ENCODE measurements at regions not wholly inside any gene's neighbourhood (a gene's known extent, or its start where the extent isn't known, plus 50 kb on each side); places are given as distances from the start of the nearest gene placed in this dataset.

DNA sequence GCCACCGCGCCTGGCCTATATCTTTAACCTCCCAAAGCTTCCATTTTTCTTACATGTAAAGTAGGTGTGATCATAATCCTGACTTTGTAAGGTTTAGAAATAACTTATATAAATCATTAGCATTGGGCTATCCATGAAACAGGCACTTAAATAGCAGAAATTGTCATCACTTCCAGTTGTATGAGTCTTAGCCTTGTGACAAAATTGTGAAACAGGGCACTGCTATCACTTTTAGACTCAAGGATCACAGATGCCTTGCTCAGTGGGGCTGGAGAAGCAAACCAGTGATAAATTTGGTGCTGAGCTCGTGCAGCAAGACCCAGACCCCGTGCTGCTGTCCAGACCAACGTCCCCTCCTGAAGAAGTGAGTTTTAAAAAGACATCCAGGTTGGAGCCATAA, 209.7 kb downstream of the KATNAL1 start:
- H3K4me2 ChIP-seq (ENCODE audit: insufficient read depth, low read length) = no peak overlapping the region
- H3K36me3 ChIP-seq (ENCODE audit: control insufficient read depth, insufficient read depth, low read length) = no peaks in the 10 kb centered on the region
- CTCF ChIA-PET (ENCODE audit: low intra/inter-chr PET ratio) = no interaction called here
- no peaks in the 10 kb centered on the region for H3K4me1 ChIP-seq (replicated peaks in 1 of 2; ENCODE audit: control insufficient read depth in 2 of 2, insufficient read depth in 2 of 2, low read length in 2 of 2)
- intact Hi-C loops (cut with micrococcal nuclease) = no loop called here
- H3K9me1 ChIP-seq (ENCODE audit: control insufficient read depth, insufficient read depth, low read length) = no peaks in the 10 kb centered on the region
- DNase-seq (ENCODE audit: extremely low read depth in 1 of 4, low spot score in 3 of 4) = no peak
- H3K27ac ChIP-seq (ENCODE audit: extremely low read depth, low read depth, low read length) = no peak overlapping the region
- H3K4me3 ChIP-seq = no peak overlapping the region
- peaks cover 4 to 19% of the 10 kb centered on the region in 2 experiments; a peak in 3 of 5 replicates for H3K27me3 ChIP-seq (ENCODE audit: control insufficient read depth in 2 of 2, insufficient read depth in 2 of 2, low read length in 2 of 2)
- no peak overlapping the region for H3K9ac ChIP-seq (ENCODE audit: insufficient read depth in 1 of 2, low read depth in 2 of 2, low read length in 2 of 2)
- no peaks in the 10 kb centered on the region for H3K9me3 ChIP-seq (replicated peaks; ENCODE audit: control insufficient read depth, insufficient read depth, low read depth, low read length)
- no peaks in the 10 kb centered on the region for H4K20me1 ChIP-seq (replicated peaks; ENCODE audit: control insufficient read depth, insufficient read depth, low read length)
- ATAC-seq = no peak
- no TSS peak for BruUV-seq (replicated peaks)
- in situ Hi-C loops (cut with MboI) = no loop called here
- no peaks in the 10 kb centered on the region for H3K79me2 ChIP-seq (ENCODE audit: control insufficient read depth, insufficient read depth, low read length)
- 2% methylated on average over 5 of the region's 5 CpGs for WGBS (ENCODE audit: insufficient coverage, low coverage, missing lambda C conversion rate)
- no peak for FAIRE-seq
- no peak overlapping the region for H2AFZ ChIP-seq (ENCODE audit: low read depth, low read length)
- POLR2A ChIA-PET = interaction anchor here (1.5 kb wide), 1 partner anchor 20 kb away, joined by 3 read pairs; no protein-coding TSS in a partner anchor
- no peak for TF ChIP-seq ZNF316 (IDR thresholded peaks at IDR 0.05)
- TF ChIP-seq OTX1 (CRISPR knock-in tag; IDR thresholded peaks at IDR 0.05) = no peak
- TF ChIP-seq ZNF445 (CRISPR knock-in tag; IDR thresholded peaks at IDR 0.05; ENCODE audit: low read depth) = no peak
- TF ChIP-seq ZNF274 (IDR thresholded peaks at IDR 0.05; ENCODE audit: borderline replicate concordance, low read depth, low read length) = no peak
- TF ChIP-seq, protein P1, sequence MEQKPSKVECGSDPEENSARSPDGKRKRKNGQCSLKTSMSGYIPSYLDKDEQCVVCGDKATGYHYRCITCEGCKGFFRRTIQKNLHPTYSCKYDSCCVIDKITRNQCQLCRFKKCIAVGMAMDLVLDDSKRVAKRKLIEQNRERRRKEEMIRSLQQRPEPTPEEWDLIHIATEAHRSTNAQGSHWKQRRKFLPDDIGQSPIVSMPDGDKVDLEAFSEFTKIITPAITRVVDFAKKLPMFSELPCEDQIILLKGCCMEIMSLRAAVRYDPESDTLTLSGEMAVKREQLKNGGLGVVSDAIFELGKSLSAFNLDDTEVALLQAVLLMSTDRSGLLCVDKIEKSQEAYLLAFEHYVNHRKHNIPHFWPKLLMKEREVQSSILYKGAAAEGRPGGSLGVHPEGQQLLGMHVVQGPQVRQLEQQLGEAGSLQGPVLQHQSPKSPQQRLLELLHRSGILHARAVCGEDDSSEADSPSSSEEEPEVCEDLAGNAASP (IDR thresholded peaks at IDR 0.05) = no peak
- TF ChIP-seq POLR2B (IDR thresholded peaks at IDR 0.05; ENCODE audit: low read depth, partially characterized antibody) = no peak
- TF ChIP-seq, protein P2, sequence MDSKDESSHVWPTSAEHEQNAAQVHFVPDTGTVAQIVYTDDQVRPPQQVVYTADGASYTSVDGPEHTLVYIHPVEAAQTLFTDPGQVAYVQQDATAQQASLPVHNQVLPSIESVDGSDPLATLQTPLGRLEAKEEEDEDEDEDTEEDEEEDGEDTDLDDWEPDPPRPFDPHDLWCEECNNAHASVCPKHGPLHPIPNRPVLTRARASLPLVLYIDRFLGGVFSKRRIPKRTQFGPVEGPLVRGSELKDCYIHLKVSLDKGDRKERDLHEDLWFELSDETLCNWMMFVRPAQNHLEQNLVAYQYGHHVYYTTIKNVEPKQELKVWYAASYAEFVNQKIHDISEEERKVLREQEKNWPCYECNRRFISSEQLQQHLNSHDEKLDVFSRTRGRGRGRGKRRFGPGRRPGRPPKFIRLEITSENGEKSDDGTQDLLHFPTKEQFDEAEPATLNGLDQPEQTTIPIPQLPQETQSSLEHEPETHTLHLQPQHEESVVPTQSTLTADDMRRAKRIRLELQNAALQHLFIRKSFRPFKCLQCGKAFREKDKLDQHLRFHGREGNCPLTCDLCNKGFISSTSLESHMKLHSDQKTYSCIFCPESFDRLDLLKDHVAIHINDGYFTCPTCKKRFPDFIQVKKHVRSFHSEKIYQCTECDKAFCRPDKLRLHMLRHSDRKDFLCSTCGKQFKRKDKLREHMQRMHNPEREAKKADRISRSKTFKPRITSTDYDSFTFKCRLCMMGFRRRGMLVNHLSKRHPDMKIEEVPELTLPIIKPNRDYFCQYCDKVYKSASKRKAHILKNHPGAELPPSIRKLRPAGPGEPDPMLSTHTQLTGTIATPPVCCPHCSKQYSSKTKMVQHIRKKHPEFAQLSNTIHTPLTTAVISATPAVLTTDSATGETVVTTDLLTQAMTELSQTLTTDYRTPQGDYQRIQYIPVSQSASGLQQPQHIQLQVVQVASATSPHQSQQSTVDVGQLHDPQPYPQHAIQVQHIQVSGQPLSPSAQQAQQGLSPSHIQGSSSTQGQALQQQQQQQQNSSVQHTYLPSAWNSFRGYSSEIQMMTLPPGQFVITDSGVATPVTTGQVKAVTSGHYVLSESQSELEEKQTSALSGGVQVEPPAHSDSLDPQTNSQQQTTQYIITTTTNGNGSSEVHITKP (IDR thresholded peaks at IDR 0.05; ENCODE audit: partially characterized antibody) = no peak
- no peak for TF ChIP-seq U2AF2 (optimal IDR thresholded peaks at IDR 0.05; ENCODE audit: low read depth, low read length)
- no peak for TF ChIP-seq BCOR (IDR thresholded peaks at IDR 0.05)
- no peak for TF ChIP-seq E2F3 (CRISPR knock-in tag; IDR thresholded peaks at IDR 0.05)
- TF ChIP-seq, protein P3, sequence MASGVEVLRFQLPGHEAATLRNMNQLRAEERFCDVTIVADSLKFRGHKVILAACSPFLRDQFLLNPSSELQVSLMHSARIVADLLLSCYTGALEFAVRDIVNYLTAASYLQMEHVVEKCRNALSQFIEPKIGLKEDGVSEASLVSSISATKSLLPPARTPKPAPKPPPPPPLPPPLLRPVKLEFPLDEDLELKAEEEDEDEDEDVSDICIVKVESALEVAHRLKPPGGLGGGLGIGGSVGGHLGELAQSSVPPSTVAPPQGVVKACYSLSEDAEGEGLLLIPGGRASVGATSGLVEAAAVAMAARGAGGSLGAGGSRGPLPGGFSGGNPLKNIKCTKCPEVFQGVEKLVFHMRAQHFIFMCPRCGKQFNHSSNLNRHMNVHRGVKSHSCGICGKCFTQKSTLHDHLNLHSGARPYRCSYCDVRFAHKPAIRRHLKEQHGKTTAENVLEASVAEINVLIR (CRISPR knock-in tag; IDR thresholded peaks at IDR 0.05) = no peak
- TF ChIP-seq, protein P4, sequence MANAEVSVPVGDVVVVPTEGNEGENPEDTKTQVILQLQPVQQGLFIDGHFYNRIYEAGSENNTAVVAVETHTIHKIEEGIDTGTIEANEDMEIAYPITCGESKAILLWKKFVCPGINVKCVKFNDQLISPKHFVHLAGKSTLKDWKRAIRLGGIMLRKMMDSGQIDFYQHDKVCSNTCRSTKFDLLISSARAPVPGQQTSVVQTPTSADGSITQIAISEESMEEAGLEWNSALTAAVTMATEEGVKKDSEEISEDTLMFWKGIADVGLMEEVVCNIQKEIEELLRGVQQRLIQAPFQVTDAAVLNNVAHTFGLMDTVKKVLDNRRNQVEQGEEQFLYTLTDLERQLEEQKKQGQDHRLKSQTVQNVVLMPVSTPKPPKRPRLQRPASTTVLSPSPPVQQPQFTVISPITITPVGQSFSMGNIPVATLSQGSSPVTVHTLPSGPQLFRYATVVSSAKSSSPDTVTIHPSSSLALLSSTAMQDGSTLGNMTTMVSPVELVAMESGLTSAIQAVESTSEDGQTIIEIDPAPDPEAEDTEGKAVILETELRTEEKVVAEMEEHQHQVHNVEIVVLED (CRISPR knock-in tag; IDR thresholded peaks at IDR 0.05) = no peak
- TF ChIP-seq NELFE (IDR thresholded peaks at IDR 0.05; ENCODE audit: insufficient read depth, insufficient read length) = no peak
- no peak for TF ChIP-seq SRSF3 (IDR thresholded peaks at IDR 0.05; ENCODE audit: insufficient read depth, low read length)
- no peak for TF ChIP-seq KDM1A (IDR thresholded peaks at IDR 0.05)
- TF ChIP-seq GTF2E2 (tag; IDR thresholded peaks at IDR 0.05) = no peak
